ENCODE measurements at regions not wholly inside any gene's neighbourhood (a gene's known extent, or its start where the extent isn't known, plus 50 kb on each side); places are given as distances from the start of the nearest gene placed in this dataset.

- POLR2A ChIA-PET, result no interaction called here
- Histone ChIP-seq H3K27ac (ENCODE audit: low read length in 2 of 2) (no peak overlapping the region), H3K4me3 (ENCODE audit: control extremely low read depth in 1 of 5, extremely low read depth in 1 of 5, insufficient read depth in 1 of 5, low read depth in 2 of 5, low read length in 4 of 5) (no peak overlapping the region), H3K27me3 (replicated peaks in 1 of 4; ENCODE audit: control extremely low read depth in 1 of 4, control insufficient read depth in 3 of 4, insufficient read depth in 4 of 4, low read length in 3 of 4) (no peaks in the 10 kb centered on the region), H4K20me1 (ENCODE audit: control insufficient read depth, insufficient read depth, low read length, poor library complexity, severe bottlenecking) (no peaks in the 10 kb centered on the region), H3K4me2 (replicated peaks; ENCODE audit: low read depth, low read length, poor library complexity, severe bottlenecking) (no peak overlapping the region), H2AFZ (ENCODE audit: insufficient read depth, low read depth, low read length, poor library complexity, severe bottlenecking) (no peak overlapping the region), H3K79me2 (ENCODE audit: control insufficient read depth, insufficient read depth, low read length) (no peaks in the 10 kb centered on the region), H3K9ac (ENCODE audit: low read length) (no peak overlapping the region), H3K36me3 (replicated peaks in 1 of 2; ENCODE audit: control extremely low read depth in 1 of 2, control insufficient read depth in 1 of 2, extremely low read depth in 1 of 2, insufficient read depth in 2 of 2, low read length in 1 of 2) (no peaks in the 10 kb centered on the region), H3K9me3 (ENCODE audit: control extremely low read depth in 1 of 3, control insufficient read depth in 2 of 3, insufficient read depth in 1 of 3, low read length in 2 of 3) (no peaks in the 10 kb centered on the region), H3K4me1 (ENCODE audit: control insufficient read depth in 2 of 2, insufficient read depth in 2 of 2, low read length in 2 of 2) (no peaks in the 10 kb centered on the region)
- no peaks in the 10 kb centered on the region for H3K4me1 Mint-ChIP-seq
- no peak overlapping the region for H3K4me3 Mint-ChIP-seq
- CTCF ChIA-PET, result no interaction called here
- WGBS (ENCODE audit: insufficient coverage), result no CpG with 5 or more reads among the region's 2 CpGs
- intact Hi-C loops (cut with micrococcal nuclease), result loop anchor here (10.0 kb wide), 1 partner anchor 1788 kb away; no protein-coding TSS in a partner anchor
- no peaks in the 10 kb centered on the region for H3K9me3 Mint-ChIP-seq (ENCODE audit: insufficient read depth)
- no peak for ATAC-seq (ENCODE audit: low read depth)
- TF ChIP-seq, protein P1, sequence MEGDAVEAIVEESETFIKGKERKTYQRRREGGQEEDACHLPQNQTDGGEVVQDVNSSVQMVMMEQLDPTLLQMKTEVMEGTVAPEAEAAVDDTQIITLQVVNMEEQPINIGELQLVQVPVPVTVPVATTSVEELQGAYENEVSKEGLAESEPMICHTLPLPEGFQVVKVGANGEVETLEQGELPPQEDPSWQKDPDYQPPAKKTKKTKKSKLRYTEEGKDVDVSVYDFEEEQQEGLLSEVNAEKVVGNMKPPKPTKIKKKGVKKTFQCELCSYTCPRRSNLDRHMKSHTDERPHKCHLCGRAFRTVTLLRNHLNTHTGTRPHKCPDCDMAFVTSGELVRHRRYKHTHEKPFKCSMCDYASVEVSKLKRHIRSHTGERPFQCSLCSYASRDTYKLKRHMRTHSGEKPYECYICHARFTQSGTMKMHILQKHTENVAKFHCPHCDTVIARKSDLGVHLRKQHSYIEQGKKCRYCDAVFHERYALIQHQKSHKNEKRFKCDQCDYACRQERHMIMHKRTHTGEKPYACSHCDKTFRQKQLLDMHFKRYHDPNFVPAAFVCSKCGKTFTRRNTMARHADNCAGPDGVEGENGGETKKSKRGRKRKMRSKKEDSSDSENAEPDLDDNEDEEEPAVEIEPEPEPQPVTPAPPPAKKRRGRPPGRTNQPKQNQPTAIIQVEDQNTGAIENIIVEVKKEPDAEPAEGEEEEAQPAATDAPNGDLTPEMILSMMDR (IDR thresholded peaks at IDR 0.05), result no peak
- no peak for TF ChIP-seq EZH2 (IDR thresholded peaks at IDR 0.05; ENCODE audit: borderline replicate concordance, insufficient read depth, low read depth, low read length, poor library complexity, severe bottlenecking)
- DNase-seq, result no peak
- no peaks in the 10 kb centered on the region for H3K27me3 Mint-ChIP-seq
- no peak overlapping the region for H3K27ac Mint-ChIP-seq
These were observed 799.7 kb downstream of the RPS29 start for GRCh38 chr14:48786498-48786897.

DNA sequence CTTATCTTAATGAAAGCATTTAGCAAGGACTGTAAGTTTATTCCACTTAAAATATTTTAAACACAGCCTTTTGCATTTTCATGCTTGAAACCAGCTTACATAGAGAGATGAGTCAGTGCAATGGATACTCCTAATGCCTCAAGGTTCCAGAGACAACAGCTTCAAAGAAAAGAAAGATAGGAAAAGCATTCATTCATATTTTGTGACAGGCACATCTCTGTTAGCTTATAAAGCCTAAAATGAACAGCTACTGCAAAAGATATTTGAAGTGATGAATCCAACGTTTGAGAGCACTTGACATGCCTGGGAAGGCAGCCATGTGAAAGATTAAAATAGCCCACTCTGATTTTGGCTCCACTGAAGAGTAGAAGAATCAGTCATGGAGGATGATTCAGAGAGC is 814.5 kb downstream of the RPS29 start:
- DNase-seq, result no peak
- TF ChIP-seq EZH2 (IDR thresholded peaks at IDR 0.05; ENCODE audit: borderline replicate concordance, insufficient read depth, low read depth, low read length, poor library complexity, severe bottlenecking), result no peak
- TF ChIP-seq, protein P1 (IDR thresholded peaks at IDR 0.05), result no peak
- H3K9ac ChIP-seq (ENCODE audit: low read length), result no peak overlapping the region
- no peaks in the 10 kb centered on the region for H4K20me1 ChIP-seq (ENCODE audit: control insufficient read depth, insufficient read depth, low read length, poor library complexity, severe bottlenecking)
- no peak overlapping the region for H3K4me3 Mint-ChIP-seq
- H3K9me3 Mint-ChIP-seq (ENCODE audit: insufficient read depth), result peaks cover 5% of the 10 kb centered on the region
- H3K4me1 Mint-ChIP-seq, result no peaks in the 10 kb centered on the region
- ChIA-PET POLR2A (no interaction called here), CTCF (no interaction called here)
- 100% methylated on average over 1 of the region's 1 CpG for whole genome bisulfite sequencing (ENCODE audit: insufficient coverage)
- no peak for ATAC-seq (ENCODE audit: low read depth)
- intact Hi-C loops (cut with micrococcal nuclease), result no loop called here
- no peak overlapping the region for H3K4me3 ChIP-seq (ENCODE audit: control extremely low read depth in 1 of 5, extremely low read depth in 1 of 5, insufficient read depth in 1 of 5, low read depth in 2 of 5, low read length in 4 of 5)
- no peak overlapping the region for H3K27ac ChIP-seq (ENCODE audit: low read length in 2 of 2)
- no peaks in the 10 kb centered on the region for H3K27me3 ChIP-seq (replicated peaks in 1 of 4; ENCODE audit: control extremely low read depth in 1 of 4, control insufficient read depth in 3 of 4, insufficient read depth in 4 of 4, low read length in 3 of 4)
- H3K9me3 ChIP-seq (ENCODE audit: control extremely low read depth in 1 of 3, control insufficient read depth in 2 of 3, insufficient read depth in 1 of 3, low read length in 2 of 3), result peaks cover 0 to 6% (median 0%) of the 10 kb centered on the region in 3 donors
- H3K27ac Mint-ChIP-seq, result no peak overlapping the region
- H3K36me3 ChIP-seq (replicated peaks in 1 of 2; ENCODE audit: control extremely low read depth in 1 of 2, control insufficient read depth in 1 of 2, extremely low read depth in 1 of 2, insufficient read depth in 2 of 2, low read length in 1 of 2), result no peaks in the 10 kb centered on the region
- H3K4me1 ChIP-seq (ENCODE audit: control insufficient read depth in 2 of 2, insufficient read depth in 2 of 2, low read length in 2 of 2), result no peaks in the 10 kb centered on the region
- H3K4me2 ChIP-seq (replicated peaks; ENCODE audit: low read depth, low read length, poor library complexity, severe bottlenecking), result no peak overlapping the region
- H3K79me2 ChIP-seq (ENCODE audit: control insufficient read depth, insufficient read depth, low read length), result no peaks in the 10 kb centered on the region
- no peaks in the 10 kb centered on the region for H3K27me3 Mint-ChIP-seq
- no peak overlapping the region for H2AFZ ChIP-seq (ENCODE audit: insufficient read depth, low read depth, low read length, poor library complexity, severe bottlenecking)
